ENCODE measurements at regions not wholly inside any gene's neighbourhood (a gene's known extent, or its start where the extent isn't known, plus 50 kb on each side); places are given as distances from the start of the nearest gene placed in this dataset.
"Not testable (repeated sequence)": the region's sequence is repeated elsewhere in the genome, so short reads cannot be mapped to it uniquely, and the experiment has no call there.

DNA sequence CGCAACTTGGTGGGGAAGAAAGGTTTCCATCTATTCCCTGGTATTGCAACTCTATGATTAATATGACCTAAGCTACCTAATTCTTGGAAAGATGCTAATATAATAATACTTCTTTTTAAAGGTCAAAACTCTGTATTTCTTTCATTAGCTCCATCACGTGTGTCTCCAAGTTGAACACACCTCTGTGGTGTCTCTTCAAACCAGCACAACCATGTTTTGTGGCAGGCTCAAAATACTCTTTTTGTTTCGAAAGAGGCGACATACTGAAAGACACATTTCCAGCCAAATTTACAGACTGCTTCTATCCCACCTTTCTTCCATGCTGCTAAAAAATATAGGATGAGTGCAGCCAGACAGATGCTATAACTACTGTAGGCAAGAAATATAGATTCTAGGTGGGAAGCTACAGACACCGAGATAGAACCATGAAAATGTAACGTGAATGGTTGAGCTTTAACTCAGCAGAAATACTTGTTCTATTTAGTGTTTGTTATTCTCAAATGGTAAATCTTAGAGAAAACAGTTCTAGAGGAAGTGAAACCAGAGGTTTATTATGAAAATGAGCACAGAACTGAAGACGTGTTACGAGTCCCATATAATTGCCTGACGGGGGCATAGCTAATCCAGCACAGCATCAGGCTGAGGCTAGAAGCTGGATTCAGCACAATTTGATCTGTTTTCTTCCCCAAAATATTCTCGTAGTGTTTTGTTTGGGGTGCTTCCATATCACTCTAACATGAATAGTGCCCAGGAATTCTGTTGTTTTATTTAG is 991.5 kb upstream of the FANCL start:
- Histone ChIP-seq H2AFZ (ENCODE audit: low read depth, low read length) (no peak overlapping the region), H3K4me3 (ENCODE audit: low read length) (peak overlapping the region; percentile 8; the same call in 1 of the 2 replicates), H3K79me2 (ENCODE audit: low read length) (no peaks in the 10 kb centered on the region), H3K36me3 (replicated peaks; ENCODE audit: low read depth, low read length) (no peaks in the 10 kb centered on the region), H3K27ac (ENCODE audit: low read length) (no peak overlapping the region), H3K4me2 (ENCODE audit: low read length) (peak overlapping the region; percentile 48), H3K9me3 (ENCODE audit: insufficient read depth, low read length) (no peaks in the 10 kb centered on the region), H4K20me1 (ENCODE audit: insufficient read depth, low read length) (no peaks in the 10 kb centered on the region), H3K9ac (ENCODE audit: low read length) (no peak overlapping the region), H3K27me3 (ENCODE audit: low read depth, low read length) (no peaks in the 10 kb centered on the region), H3K4me1 (ENCODE audit: low read length) (peaks cover 22% of the 10 kb centered on the region)
- no peak for TF ChIP-seq EZH2phosphoT487 (IDR thresholded peaks at IDR 0.05; ENCODE audit: low read depth)
- TF ChIP-seq, protein P1, sequence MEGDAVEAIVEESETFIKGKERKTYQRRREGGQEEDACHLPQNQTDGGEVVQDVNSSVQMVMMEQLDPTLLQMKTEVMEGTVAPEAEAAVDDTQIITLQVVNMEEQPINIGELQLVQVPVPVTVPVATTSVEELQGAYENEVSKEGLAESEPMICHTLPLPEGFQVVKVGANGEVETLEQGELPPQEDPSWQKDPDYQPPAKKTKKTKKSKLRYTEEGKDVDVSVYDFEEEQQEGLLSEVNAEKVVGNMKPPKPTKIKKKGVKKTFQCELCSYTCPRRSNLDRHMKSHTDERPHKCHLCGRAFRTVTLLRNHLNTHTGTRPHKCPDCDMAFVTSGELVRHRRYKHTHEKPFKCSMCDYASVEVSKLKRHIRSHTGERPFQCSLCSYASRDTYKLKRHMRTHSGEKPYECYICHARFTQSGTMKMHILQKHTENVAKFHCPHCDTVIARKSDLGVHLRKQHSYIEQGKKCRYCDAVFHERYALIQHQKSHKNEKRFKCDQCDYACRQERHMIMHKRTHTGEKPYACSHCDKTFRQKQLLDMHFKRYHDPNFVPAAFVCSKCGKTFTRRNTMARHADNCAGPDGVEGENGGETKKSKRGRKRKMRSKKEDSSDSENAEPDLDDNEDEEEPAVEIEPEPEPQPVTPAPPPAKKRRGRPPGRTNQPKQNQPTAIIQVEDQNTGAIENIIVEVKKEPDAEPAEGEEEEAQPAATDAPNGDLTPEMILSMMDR (IDR thresholded peaks at IDR 0.05; ENCODE audit: low read depth, low read length) = peak; percentile 22; the same call in 1 of the 2 replicates

GRCh38 chr2:59226362-59226761 is 985.2 kb upstream of the FANCL start:
- H3K9ac ChIP-seq (ENCODE audit: low read length); H3K36me3 ChIP-seq (replicated peaks; ENCODE audit: low read depth, low read length); H3K4me2 ChIP-seq (ENCODE audit: low read length); H3K4me3 ChIP-seq (ENCODE audit: low read length); H2AFZ ChIP-seq (ENCODE audit: low read depth, low read length); H3K27me3 ChIP-seq (ENCODE audit: low read depth, low read length); H3K79me2 ChIP-seq (ENCODE audit: low read length); H3K4me1 ChIP-seq (ENCODE audit: low read length); H3K27ac ChIP-seq (ENCODE audit: low read length); H4K20me1 ChIP-seq (ENCODE audit: insufficient read depth, low read length); H3K9me3 ChIP-seq (ENCODE audit: insufficient read depth, low read length): not testable (repeated sequence)

GRCh38 chr2:59223742-59224141 is 982.6 kb upstream of the FANCL start:
- H3K4me2 ChIP-seq (ENCODE audit: low read length) = no peak overlapping the region
- TF ChIP-seq, protein P1 (IDR thresholded peaks at IDR 0.05; ENCODE audit: low read depth, low read length) = no peak
- TF ChIP-seq EZH2phosphoT487 (IDR thresholded peaks at IDR 0.05; ENCODE audit: low read depth) = no peak
- no peaks in the 10 kb centered on the region for H3K27me3 ChIP-seq (ENCODE audit: low read depth, low read length)
- no peak overlapping the region for H3K9ac ChIP-seq (ENCODE audit: low read length)
- no peak overlapping the region for H3K27ac ChIP-seq (ENCODE audit: low read length)
- no peaks in the 10 kb centered on the region for H3K36me3 ChIP-seq (replicated peaks; ENCODE audit: low read depth, low read length)
- H2AFZ ChIP-seq (ENCODE audit: low read depth, low read length) = no peak overlapping the region
- H3K4me3 ChIP-seq (ENCODE audit: low read length) = no peak overlapping the region
- H4K20me1 ChIP-seq (ENCODE audit: insufficient read depth, low read length) = no peaks in the 10 kb centered on the region
- no peaks in the 10 kb centered on the region for H3K79me2 ChIP-seq (ENCODE audit: low read length)
- H3K9me3 ChIP-seq (ENCODE audit: insufficient read depth, low read length) = no peaks in the 10 kb centered on the region
- H3K4me1 ChIP-seq (ENCODE audit: low read length) = no peaks in the 10 kb centered on the region

GRCh38 chr2:59217360-59217759 is 976.2 kb upstream of the FANCL start:
- Histone ChIP-seq H3K36me3 (replicated peaks; ENCODE audit: low read depth, low read length) (no peaks in the 10 kb centered on the region), H3K4me3 (ENCODE audit: low read length) (no peak overlapping the region)

More at GRCh38 chr2:59217360-59217759, 976.2 kb upstream of the FANCL start:
- Histone ChIP-seq H4K20me1 (ENCODE audit: insufficient read depth, low read length) (no peaks in the 10 kb centered on the region), H3K9ac (ENCODE audit: low read length) (no peak overlapping the region), H3K27ac (ENCODE audit: low read length) (no peak overlapping the region), H3K4me1 (ENCODE audit: low read length) (no peaks in the 10 kb centered on the region), H3K27me3 (ENCODE audit: low read depth, low read length) (no peaks in the 10 kb centered on the region), H2AFZ (ENCODE audit: low read depth, low read length) (no peak overlapping the region), H3K79me2 (ENCODE audit: low read length) (no peaks in the 10 kb centered on the region), H3K9me3 (ENCODE audit: insufficient read depth, low read length) (no peaks in the 10 kb centered on the region), H3K4me2 (ENCODE audit: low read length) (no peak overlapping the region)
- TF ChIP-seq, protein P1 (IDR thresholded peaks at IDR 0.05; ENCODE audit: low read depth, low read length) = no peak

Data from OCI-LY3 (cell line).